Prostate gland (tissue), 2 donors: ENCODE measurements at regions not wholly inside any gene's neighbourhood (a gene's known extent, or its start where the extent isn't known, plus 50 kb on each side); places are given as distances from the start of the nearest gene placed in this dataset.

Experiments
- DNase-seq: peaks from one replicate; pipeline ENCODE4 v3.0.0-alpha.2; 2019; ENCODE audit warnings: low spot score
- H3K27ac ChIP-seq, 2 donors: fragments of 200-600 bp; sonication (generic); 2 replicates each; pipeline ENCODE4 v1.5.1; 2017 to 2019
- H3K27me3 ChIP-seq: fragments of 200-600 bp; sonication (generic); replicated peaks from 2 replicates; pipeline ENCODE4 v1.5.1; 2019; ENCODE audit not compliant: insufficient read depth
- H3K36me3 ChIP-seq, 2 donors: fragments of 200-600 bp; sonication (generic); 1 replicate in 1 of 2; 2 replicates in 1 of 2; pipeline versions ENCODE4 v1.5.1 to v1.8.1; 2017 to 2019
- H3K4me1 ChIP-seq: fragments of 200-600 bp; sonication (generic); replicated peaks from 2 replicates; pipeline ENCODE4 v1.5.1; 2019
- H3K4me3 ChIP-seq, 2 donors: fragments of 200-600 bp; sonication (generic); 2 replicates each; pipeline ENCODE4 v1.5.1; 2017 to 2019
- H3K9me3 ChIP-seq: fragments of 200-600 bp; sonication (generic); 2 replicates; pipeline ENCODE4 v1.5.1; 2017
- CTCF ChIP-seq, 4 experiments: fragments of 200-600 bp in 2 of 4; fragments of 450-650 bp in 2 of 4; sonication (generic) in 2 of 4; IDR thresholded peaks; 1 replicate in 3 of 4; 2 replicates in 1 of 4; pipeline ENCODE4 v1.5.1; 2016 to 2019; ENCODE audit warnings: antibody characterized with exemption in 4 of 4, mild to moderate bottlenecking in 2 of 4, moderate library complexity in 2 of 4
- POLR2A ChIP-seq: fragments of 450-650 bp; IDR thresholded peaks from one replicate; pipeline ENCODE4 v1.6.1; 2016; ENCODE audit warnings: antibody characterized with exemption, mild to moderate bottlenecking
- POLR2AphosphoS5 ChIP-seq: sonication (generic); formaldehyde crosslinking; IDR thresholded peaks from one replicate; pipeline ENCODE4 v1.6.1; 2017; ENCODE audit warnings: antibody characterized with exemption
- WGBS: methylation state at CpG from one replicate; pipeline ENCODE4 v1.1.5; 2018; 5-methylcytosine and 5-hydroxymethylcytosine counted together
- intact Hi-C: fragments of 100-400 bp; cut with DNase I; formaldehyde crosslinking; loops from one replicate; pipeline ENCODE4 v1.14.2; 2022

DNA sequence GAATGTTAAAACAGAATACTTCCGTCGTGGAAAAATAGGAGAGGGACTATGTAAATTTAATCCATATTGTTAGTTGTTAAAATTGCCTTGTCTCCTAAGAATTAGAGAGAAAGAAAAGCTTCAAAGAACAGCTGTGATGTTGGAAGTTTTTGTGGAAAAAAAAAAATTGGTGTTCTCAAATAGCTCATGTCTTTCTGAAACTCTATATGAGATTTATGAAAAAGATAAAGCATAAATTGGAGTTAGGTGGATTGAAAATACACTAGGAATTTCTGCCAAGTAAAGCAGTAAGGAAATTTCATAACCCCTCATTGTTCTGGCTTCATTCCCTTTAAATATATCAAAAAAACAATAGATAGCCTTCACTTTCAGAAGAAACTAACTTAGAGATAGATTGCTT is 274.0 kb upstream of the ADAMTS5 start:
- no peak overlapping the region for H3K4me3 ChIP-seq
- TF ChIP-seq POLR2A (no peak), CTCF (IDR thresholded peaks at IDR 0.05) (no peak), POLR2AphosphoS5 (no peak)
- no peaks in the 10 kb centered on the region for H3K27me3 ChIP-seq
- WGBS, result 26% methylated on average over 2 of the region's 2 CpGs
- DNase-seq, result no peak
- no peaks in the 10 kb centered on the region for H3K4me1 ChIP-seq
- intact Hi-C loops, result no loop called here
- no peaks in the 10 kb centered on the region for H3K36me3 ChIP-seq
- no peaks in the 10 kb centered on the region for H3K9me3 ChIP-seq
- H3K27ac ChIP-seq, result no peak overlapping the region

GRCh38 chr21:27233514-27234115 is 266.7 kb upstream of the ADAMTS5 start:
- Histone ChIP-seq H3K36me3 (no peaks in the 10 kb centered on the region), H3K9me3 (no peaks in the 10 kb centered on the region), H3K27ac (no peak overlapping the region), H3K4me3 (no peak overlapping the region), H3K4me1 (no peaks in the 10 kb centered on the region), H3K27me3 (no peaks in the 10 kb centered on the region)
- intact Hi-C loops, result no loop called here
- no peak for DNase-seq
- no peak for TF ChIP-seq POLR2A
- no peak for TF ChIP-seq CTCF (IDR thresholded peaks at IDR 0.05)
- 65% methylated on average over 2 of the region's 2 CpGs for WGBS

DNA sequence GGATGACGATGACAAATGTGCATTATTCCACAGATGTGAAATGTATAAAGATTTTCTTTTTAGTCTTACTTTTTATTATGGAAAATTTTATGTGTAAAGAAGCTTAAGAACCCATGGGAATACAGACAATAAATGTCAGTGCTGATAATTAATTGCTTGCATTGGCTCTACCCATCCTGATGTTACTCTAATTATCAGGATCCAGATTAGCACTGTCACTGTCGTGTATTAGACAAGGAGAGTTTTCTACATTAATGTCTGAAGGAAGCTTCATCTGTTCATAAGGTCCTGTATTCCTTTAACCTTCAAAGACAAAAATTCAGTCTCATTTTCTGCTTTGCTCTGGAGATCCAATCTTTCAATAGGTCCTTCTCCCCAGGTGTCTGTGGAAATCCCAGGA is 259.1 kb upstream of the ADAMTS5 start:
- Histone ChIP-seq H3K9me3 (no peaks in the 10 kb centered on the region), H3K4me1 (no peaks in the 10 kb centered on the region), H3K27ac (no peak overlapping the region), H3K4me3 (no peak overlapping the region), H3K27me3 (no peaks in the 10 kb centered on the region), H3K36me3 (no peaks in the 10 kb centered on the region)
- intact Hi-C loops, result no loop called here
- WGBS, result 46% methylated on average over 2 of the region's 2 CpGs
- TF ChIP-seq POLR2AphosphoS5 (no peak), CTCF (IDR thresholded peaks at IDR 0.05) (no peak), POLR2A (no peak)
- DNase-seq, result no peak

- TF ChIP-seq POLR2AphosphoS5, result no peak
- no peak for TF ChIP-seq CTCF (IDR thresholded peaks at IDR 0.05)
- no peak for TF ChIP-seq POLR2A
- no peak for DNase-seq
These were observed 258.3 kb upstream of the ADAMTS5 start for GRCh38 chr21:27225151-27225550.

GRCh38 chr21:27224169-27224568 is 257.3 kb upstream of the ADAMTS5 start:
- no peaks in the 10 kb centered on the region for H3K36me3 ChIP-seq
- H3K9me3 ChIP-seq, result no peaks in the 10 kb centered on the region
- H3K27me3 ChIP-seq, result no peaks in the 10 kb centered on the region
- H3K4me1 ChIP-seq, result no peaks in the 10 kb centered on the region
- H3K4me3 ChIP-seq, result no peak overlapping the region
- intact Hi-C loops, result no loop called here
- no peak overlapping the region for H3K27ac ChIP-seq
- no peak for DNase-seq
- TF ChIP-seq POLR2AphosphoS5 (no peak), CTCF (IDR thresholded peaks at IDR 0.05) (no peak), POLR2A (no peak)

More at GRCh38 chr21:27225151-27225550, 258.3 kb upstream of the ADAMTS5 start:
- Histone ChIP-seq H3K4me3 (no peak overlapping the region), H3K27ac (no peak overlapping the region), H3K36me3 (no peaks in the 10 kb centered on the region), H3K4me1 (no peaks in the 10 kb centered on the region), H3K27me3 (no peaks in the 10 kb centered on the region), H3K9me3 (no peaks in the 10 kb centered on the region)
- intact Hi-C loops, result no loop called here
